Immature natural killer cell (primary cell): ENCODE measurements at regions not wholly inside any gene's neighbourhood (a gene's known extent, or its start where the extent isn't known, plus 50 kb on each side); places are given as distances from the start of the nearest gene placed in this dataset.

Experiments
- DNase-seq, 3 donors: peaks; one replicate each; pipeline ENCODE4 v3.0.0; 2022; ENCODE audit warnings: mixed read lengths in 1 of 3
- H3K27ac Mint-ChIP-seq, 6 donors: one replicate each; pipeline ENCODE4 v1.8.0; 2020; ENCODE audit warnings: mixed read lengths in 6 of 6, mild to moderate bottlenecking in 5 of 6, inconsistent platforms in 4 of 6, moderate library complexity in 3 of 6
- H3K27me3 Mint-ChIP-seq, 3 donors: one replicate each; pipeline ENCODE4 v1.8.0; 2020 to 2021; ENCODE audit warnings: low read depth in 3 of 3, mild to moderate bottlenecking in 3 of 3, mixed read lengths in 3 of 3, moderate library complexity in 3 of 3, inconsistent platforms in 1 of 3
- H3K36me3 Mint-ChIP-seq, 3 donors: one replicate each; pipeline ENCODE4 v1.8.0; 2020; ENCODE audit warnings: mixed read lengths in 3 of 3, inconsistent platforms in 2 of 3, mild to moderate bottlenecking in 2 of 3
- H3K4me1 Mint-ChIP-seq, 2 donors: one replicate each; pipeline ENCODE4 v1.8.0; 2020; ENCODE audit warnings: inconsistent platforms in 2 of 2, mild to moderate bottlenecking in 2 of 2, mixed read lengths in 2 of 2, moderate library complexity in 1 of 2
- H3K4me3 Mint-ChIP-seq, 5 donors: one replicate each; pipeline ENCODE4 v1.8.0; 2020; ENCODE audit warnings: mild to moderate bottlenecking in 5 of 5, mixed read lengths in 5 of 5, inconsistent platforms in 3 of 5, moderate library complexity in 3 of 5
- H3K9me3 Mint-ChIP-seq, 6 donors: one replicate each; pipeline ENCODE4 v1.8.0; 2020; ENCODE audit warnings: mild to moderate bottlenecking in 6 of 6, mixed read lengths in 6 of 6, inconsistent platforms in 4 of 6, moderate library complexity in 3 of 6

DNA sequence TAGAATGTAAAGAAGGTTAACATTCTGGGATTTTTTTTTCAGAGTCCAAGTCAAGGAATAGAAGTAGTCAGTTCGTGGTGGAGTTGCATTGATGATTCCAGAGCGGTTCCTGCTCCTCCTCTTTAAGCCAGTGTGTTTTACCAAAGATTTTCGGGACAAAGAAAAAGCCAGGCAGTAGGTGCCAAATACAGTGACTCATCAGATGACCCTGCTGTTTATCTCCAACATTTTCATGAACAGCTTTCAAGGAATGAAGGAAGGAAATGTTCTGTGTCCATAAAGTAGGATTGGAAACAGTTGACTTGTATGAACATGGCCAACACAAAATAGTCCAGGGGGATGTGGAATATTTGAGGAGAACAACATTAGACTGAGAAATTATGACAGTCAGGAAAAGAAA is 142.4 kb upstream of the TMC3 start:
- no peak overlapping the region for H3K4me3 Mint-ChIP-seq
- DNase-seq: no peak
- no peaks in the 10 kb centered on the region for H3K36me3 Mint-ChIP-seq
- H3K4me1 Mint-ChIP-seq: no peaks in the 10 kb centered on the region
- H3K9me3 Mint-ChIP-seq: no peaks in the 10 kb centered on the region
- H3K27me3 Mint-ChIP-seq: peaks cover 0 to 3% (median 3%) of the 10 kb centered on the region in 3 donors
- no peak overlapping the region for H3K27ac Mint-ChIP-seq

DNA sequence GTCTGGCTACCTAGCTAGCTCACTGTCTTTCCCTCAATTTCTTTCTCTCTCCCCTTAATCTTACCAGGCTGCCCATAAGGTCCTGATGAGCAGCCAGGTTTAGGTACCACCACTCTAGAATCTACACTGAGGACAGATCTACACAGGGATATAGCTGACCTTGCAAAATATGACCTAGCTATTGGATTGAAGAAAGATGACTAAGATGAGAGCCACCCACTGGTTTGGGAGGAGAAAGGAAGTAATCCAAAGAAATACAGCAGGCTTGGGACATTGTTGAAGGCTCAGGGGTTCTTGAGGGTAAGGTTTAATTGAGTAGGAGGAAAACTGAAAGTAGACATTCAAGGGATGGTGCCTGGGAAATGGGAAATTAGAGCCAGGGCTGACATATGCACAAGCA is 142.0 kb upstream of the TMC3 start:
- no peak overlapping the region for H3K4me3 Mint-ChIP-seq
- no peak for DNase-seq
- no peaks in the 10 kb centered on the region for H3K36me3 Mint-ChIP-seq
- H3K27me3 Mint-ChIP-seq: peaks cover 0 to 3% (median 3%) of the 10 kb centered on the region in 3 donors
- no peak overlapping the region for H3K27ac Mint-ChIP-seq
- no peaks in the 10 kb centered on the region for H3K9me3 Mint-ChIP-seq
- no peaks in the 10 kb centered on the region for H3K4me1 Mint-ChIP-seq

DNA sequence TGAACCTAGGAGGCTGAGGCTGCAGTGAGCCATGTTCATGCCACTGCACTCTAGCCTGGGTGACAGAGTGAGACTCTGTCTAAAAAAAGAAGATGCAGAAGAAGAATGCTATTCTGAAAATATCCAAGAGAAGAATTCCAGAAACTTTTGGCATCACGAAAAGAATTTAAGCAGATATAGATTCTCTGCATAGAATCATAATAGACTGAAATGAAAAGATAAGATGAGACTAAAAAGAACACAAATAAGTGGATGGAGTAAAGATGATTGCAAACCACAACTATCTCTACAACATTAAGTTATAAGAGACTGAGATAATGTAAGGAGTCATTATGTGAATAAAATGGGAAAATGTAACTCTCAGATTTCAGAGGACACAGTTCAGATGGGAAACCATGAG is 140.7 kb upstream of the TMC3 start:
- Mint-ChIP-seq H3K36me3 (no peaks in the 10 kb centered on the region), H3K27ac (no peak overlapping the region), H3K4me1 (no peaks in the 10 kb centered on the region), H3K4me3 (no peak overlapping the region), H3K9me3 (no peaks in the 10 kb centered on the region), H3K27me3 (peaks cover 0 to 3% (median 3%) of the 10 kb centered on the region in 3 donors)
- no peak for DNase-seq

DNA sequence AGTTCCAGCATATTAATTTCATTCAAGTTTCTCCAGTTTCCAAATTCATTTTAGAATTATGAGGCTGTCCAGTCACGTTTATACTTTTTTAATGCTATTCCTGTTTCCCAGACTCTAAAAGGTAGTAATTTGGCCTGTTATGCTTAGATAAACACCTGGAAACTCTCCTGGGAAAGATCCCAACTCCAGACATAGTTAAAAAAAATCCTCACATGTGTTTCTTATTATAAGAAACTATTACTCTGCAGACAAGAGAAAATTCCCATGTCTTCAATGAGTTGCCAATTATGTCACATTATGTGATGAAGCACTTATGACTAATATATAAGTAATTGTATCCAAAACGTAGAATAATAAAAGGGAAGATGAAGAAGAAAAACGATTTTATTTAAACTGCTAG is 137.1 kb upstream of the TMC3 start:
- no peaks in the 10 kb centered on the region for H3K4me1 Mint-ChIP-seq
- no peak for DNase-seq
- no peaks in the 10 kb centered on the region for H3K36me3 Mint-ChIP-seq
- no peak overlapping the region for H3K27ac Mint-ChIP-seq
- H3K9me3 Mint-ChIP-seq: no peaks in the 10 kb centered on the region
- H3K4me3 Mint-ChIP-seq: no peak overlapping the region
- H3K27me3 Mint-ChIP-seq: peaks cover 0 to 4% (median 2%) of the 10 kb centered on the region in 3 donors

DNA sequence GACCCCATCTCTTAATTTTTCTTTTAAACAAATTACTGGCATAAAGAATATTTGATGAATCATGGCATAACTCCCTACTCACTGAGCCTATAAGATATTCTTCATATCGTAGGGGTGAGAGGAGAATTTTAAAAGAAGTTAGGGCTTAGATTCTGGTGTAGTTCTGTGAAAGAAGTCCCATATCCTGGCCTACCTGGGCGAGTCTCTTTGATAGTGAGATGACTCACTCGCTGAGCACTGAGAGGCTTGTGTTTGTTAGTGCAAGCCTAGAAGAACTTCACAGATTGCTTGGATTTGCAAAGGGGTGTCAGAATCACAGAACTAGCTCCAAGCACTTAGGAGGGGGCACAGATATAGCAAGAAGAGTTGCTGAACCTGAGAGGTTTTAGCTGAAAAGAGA is 133.8 kb upstream of the TMC3 start:
- H3K27ac Mint-ChIP-seq: no peak overlapping the region
- H3K36me3 Mint-ChIP-seq: no peaks in the 10 kb centered on the region
- H3K9me3 Mint-ChIP-seq: no peaks in the 10 kb centered on the region
- DNase-seq: no peak
- H3K27me3 Mint-ChIP-seq: peaks cover 0 to 4% (median 0%) of the 10 kb centered on the region in 3 donors
- H3K4me3 Mint-ChIP-seq: no peak overlapping the region
- no peaks in the 10 kb centered on the region for H3K4me1 Mint-ChIP-seq

DNA sequence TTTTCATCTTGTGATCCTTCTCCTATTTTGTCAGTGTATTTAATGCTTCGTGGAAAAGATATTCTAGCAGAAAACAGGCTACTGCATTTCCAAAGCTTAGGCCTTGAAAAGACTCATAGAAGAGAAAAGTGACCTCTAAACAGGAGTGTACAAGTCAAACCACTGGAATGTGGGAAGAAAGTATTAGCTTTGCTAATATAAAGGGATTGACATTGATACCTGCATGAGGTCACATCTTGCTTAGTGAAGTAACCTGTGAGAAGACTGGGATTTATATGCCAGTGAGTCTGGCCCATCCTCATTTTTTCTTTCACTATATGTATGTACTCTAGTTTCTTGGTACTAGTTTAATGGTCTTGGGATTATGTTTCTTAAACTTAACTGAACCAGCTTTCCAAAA is 132.9 kb upstream of the TMC3 start:
- Mint-ChIP-seq H3K4me1 (no peaks in the 10 kb centered on the region), H3K36me3 (no peaks in the 10 kb centered on the region), H3K27me3 (peaks cover 0 to 4% (median 3%) of the 10 kb centered on the region in 3 donors), H3K27ac (no peak overlapping the region), H3K4me3 (no peak overlapping the region), H3K9me3 (no peaks in the 10 kb centered on the region)
- DNase-seq: no peak

DNA sequence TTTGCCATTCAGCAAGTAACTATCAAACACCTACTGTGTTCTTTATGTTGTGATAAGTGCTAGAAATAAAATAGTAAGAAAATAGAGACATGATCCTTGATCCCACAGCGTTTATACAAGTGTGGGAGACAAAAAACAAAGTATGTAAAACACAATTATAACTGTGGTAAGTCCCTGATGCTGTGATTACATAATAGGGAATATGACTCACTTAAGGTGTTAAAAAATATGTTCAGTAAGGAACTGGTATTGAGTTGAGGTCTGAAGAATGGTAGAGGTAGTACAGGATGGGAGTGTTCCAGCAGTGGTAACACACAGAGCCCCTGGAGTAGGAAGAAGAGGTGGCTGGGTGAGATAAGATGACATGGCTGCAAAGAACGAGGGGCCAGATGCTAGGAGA is 132.1 kb upstream of the TMC3 start:
- Mint-ChIP-seq H3K27ac (no peak overlapping the region), H3K4me1 (no peaks in the 10 kb centered on the region), H3K4me3 (no peak overlapping the region), H3K36me3 (no peaks in the 10 kb centered on the region), H3K27me3 (peaks cover 0 to 4% (median 3%) of the 10 kb centered on the region in 3 donors), H3K9me3 (no peaks in the 10 kb centered on the region)
- DNase-seq: no peak

DNA sequence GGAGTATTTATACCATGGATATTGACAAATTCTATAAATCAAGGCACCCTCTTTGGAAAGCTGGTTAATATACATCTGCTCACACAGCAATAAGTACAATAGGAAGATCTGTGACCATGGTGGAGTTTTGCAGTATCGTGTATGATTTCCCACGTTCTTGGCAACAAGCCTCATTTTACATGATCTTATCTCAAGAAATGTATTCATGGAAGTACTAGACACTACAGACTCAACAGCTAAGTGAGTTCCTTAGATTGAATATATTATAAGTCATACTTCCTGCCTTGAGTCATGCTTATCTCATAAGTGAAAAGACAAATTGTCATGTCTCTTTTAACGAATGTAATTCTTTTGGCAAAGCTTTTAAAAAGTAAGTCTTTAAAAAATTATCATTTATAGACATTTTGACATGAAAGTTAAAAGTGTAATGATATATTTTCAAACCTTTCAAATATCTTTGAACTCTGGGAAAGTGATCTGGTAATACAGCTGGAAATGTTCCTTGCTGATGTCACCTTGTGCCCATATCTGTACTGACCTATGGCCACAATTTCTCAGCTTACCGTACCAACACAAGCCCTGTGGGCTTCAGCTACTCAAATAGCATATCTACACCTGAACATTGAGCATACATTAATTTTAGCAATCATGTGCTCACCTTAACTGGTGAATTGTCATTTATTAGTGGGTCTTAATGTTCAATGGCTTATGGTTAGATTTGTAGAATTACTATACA is 130.3 kb upstream of the TMC3 start:
- Mint-ChIP-seq H3K4me3 (no peak overlapping the region), H3K9me3 (no peaks in the 10 kb centered on the region), H3K27me3 (peaks cover 2 to 5% (median 4%) of the 10 kb centered on the region in 3 donors), H3K27ac (no peak overlapping the region), H3K4me1 (no peaks in the 10 kb centered on the region), H3K36me3 (no peaks in the 10 kb centered on the region)
- no peak for DNase-seq

DNA sequence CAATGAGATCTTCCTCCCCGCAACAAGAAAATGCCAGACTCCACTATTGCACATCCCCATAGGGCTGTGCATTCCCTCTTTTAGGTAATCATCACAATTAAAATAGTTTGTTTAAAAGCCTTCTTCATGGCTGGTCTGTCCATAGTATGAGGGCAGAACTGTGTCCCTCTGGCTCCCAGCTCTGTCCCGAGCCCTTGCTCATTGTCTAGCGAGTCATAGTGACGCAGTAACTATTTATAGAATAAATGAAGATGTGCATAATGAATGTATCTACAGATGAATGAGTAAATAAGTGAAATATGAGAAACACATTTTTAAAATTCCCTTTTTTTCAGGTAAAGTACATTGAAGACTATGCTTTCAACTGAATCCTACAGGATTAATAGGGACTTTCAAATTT is 128.4 kb upstream of the TMC3 start:
- no peak overlapping the region for H3K27ac Mint-ChIP-seq
- H3K9me3 Mint-ChIP-seq: no peaks in the 10 kb centered on the region
- no peak overlapping the region for H3K4me3 Mint-ChIP-seq
- no peaks in the 10 kb centered on the region for H3K36me3 Mint-ChIP-seq
- H3K27me3 Mint-ChIP-seq: peaks cover 2 to 5% (median 3%) of the 10 kb centered on the region in 3 donors
- no peaks in the 10 kb centered on the region for H3K4me1 Mint-ChIP-seq
- DNase-seq: no peak

DNA sequence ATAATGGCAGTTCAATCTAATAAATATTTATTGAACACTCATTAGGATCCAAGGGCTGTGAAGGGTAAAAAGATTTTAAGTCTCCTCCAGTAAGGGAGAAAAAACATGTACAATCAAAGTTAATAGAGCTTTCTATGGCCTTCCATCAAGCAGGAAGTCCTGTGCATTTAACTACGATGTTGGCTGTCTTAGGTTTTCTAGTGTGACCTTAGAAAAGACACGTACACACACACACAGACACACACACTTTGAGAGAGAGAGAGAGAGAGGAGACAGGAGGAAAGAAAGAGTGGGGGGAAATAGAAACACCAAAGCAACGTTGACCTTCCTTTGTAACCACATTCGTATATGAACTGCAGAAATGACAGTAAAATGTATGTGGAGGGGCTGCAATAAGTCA is 126.1 kb upstream of the TMC3 start:
- Mint-ChIP-seq H3K4me1 (no peaks in the 10 kb centered on the region), H3K36me3 (no peaks in the 10 kb centered on the region), H3K27ac (no peak overlapping the region), H3K27me3 (peaks cover 2 to 5% (median 3%) of the 10 kb centered on the region in 3 donors), H3K9me3 (no peaks in the 10 kb centered on the region), H3K4me3 (no peak overlapping the region)
- DNase-seq: no peak

DNA sequence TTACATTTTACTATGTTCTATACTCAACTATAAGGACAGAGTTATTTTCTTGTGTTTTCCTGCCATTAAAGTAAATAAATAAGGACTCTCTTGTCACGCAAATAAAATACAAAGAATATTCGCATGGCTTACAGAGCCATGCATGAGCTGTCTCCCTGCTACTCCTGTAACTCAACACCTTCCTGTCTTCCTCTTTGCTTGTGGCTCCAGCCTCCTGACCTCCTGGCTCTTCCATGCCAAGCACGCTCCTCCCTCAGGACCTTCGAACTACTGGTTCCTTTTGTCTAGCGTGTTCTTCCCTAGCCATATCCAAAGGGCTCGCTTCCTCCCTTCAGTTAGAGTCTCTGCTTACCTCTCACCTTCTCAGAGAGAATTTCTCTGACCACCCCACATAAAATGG is 124.3 kb upstream of the TMC3 start:
- H3K27ac Mint-ChIP-seq: no peak overlapping the region
- H3K36me3 Mint-ChIP-seq: no peaks in the 10 kb centered on the region
- H3K27me3 Mint-ChIP-seq: peaks cover 3 to 5% (median 5%) of the 10 kb centered on the region in 3 donors
- DNase-seq: no peak
- H3K4me1 Mint-ChIP-seq: no peaks in the 10 kb centered on the region
- H3K9me3 Mint-ChIP-seq: no peaks in the 10 kb centered on the region
- H3K4me3 Mint-ChIP-seq: no peak overlapping the region

DNA sequence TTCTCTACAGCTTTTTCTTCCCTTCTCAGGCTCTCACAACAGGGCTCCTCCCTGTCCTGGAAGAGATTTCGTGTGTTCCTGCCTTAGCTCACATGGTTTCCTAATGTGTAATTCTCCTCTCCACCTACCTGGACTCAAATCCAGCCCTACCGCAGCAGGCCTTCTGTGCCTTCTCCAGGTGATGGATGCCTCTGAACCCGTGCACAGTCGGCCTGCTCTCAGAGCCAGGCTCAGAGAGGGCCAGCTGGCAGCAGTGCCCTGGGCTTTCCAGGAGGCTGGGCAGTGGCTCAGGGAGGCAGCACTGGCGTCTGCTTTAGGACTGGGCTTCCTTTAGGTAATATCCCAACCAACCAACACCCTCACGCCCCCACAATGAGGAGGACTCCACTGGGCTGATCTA is 123.2 kb upstream of the TMC3 start:
- Mint-ChIP-seq H3K4me3 (no peak overlapping the region), H3K9me3 (no peaks in the 10 kb centered on the region), H3K27ac (no peak overlapping the region), H3K4me1 (no peaks in the 10 kb centered on the region), H3K36me3 (no peaks in the 10 kb centered on the region), H3K27me3 (peaks cover 3 to 5% (median 3%) of the 10 kb centered on the region in 3 donors)
- no peak for DNase-seq

DNA sequence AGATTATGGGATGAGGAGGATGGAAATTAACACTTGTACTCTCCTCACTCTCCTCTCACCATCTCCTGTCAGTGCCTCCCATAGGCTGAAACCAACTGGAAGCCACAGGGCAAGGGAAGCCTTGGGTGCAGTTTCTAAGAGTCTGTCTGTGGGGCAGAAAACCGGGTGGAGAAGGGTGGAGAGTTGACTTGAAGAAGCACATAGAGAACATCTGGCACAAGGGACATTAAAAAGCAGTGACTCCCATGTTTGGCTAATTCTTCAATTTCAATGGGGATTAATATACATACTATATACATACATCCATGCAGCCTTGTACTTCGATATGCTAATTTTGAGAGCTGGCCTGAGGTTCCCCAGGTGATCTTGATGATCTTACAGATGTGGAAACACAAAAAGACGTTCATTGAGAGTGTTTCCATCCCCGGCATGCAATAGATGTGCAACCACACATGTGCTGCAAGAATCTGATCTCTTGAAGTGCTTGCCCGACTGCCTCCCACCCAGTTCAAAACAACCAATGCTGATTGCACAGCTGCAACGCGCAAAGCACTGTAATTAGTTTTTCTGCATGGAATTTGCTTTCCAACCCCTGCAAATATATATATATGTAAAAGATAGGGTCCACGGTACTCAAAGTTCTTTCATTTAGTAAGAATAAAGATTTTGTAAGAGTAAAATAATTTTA is 121.9 kb upstream of the TMC3 start:
- H3K4me1 Mint-ChIP-seq: no peaks in the 10 kb centered on the region
- H3K4me3 Mint-ChIP-seq: no peak overlapping the region
- H3K27me3 Mint-ChIP-seq: peaks cover under 1 to 4% (median 3%) of the 10 kb centered on the region in 3 donors
- no peaks in the 10 kb centered on the region for H3K9me3 Mint-ChIP-seq
- DNase-seq: no peak
- no peak overlapping the region for H3K27ac Mint-ChIP-seq
- H3K36me3 Mint-ChIP-seq: no peaks in the 10 kb centered on the region

DNA sequence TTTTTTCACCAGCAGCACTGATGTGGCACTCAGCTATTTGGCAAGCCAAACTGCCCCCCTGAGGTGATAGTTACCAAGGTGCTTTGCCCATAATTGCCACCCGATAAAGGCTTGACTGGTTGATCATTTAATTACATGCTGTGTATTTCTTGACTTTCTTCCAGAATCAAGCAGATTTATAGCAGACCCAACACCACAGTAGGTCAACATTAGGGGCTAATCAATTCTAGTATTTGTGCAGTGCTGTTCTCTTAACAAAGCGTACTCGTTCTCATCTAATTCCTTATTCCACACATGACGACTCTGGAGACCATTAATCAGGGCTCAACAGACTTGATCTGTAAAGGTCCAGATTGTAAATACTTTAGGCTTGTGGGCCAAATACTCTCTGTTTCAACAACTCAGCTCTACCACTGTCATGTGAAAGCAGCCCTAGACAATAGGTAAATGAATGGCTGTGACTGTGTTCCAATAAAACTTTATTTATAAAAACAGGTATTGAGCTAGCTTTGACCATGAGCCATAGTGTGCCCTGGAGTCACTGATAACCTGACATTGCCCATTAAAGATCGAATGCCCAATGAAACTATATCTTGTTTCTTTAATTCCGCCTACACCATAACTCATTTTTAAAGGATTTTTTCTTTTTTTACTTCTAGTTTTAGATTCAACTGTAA is 119.1 kb upstream of the TMC3 start:
- Mint-ChIP-seq H3K4me3 (no peak overlapping the region), H3K4me1 (no peaks in the 10 kb centered on the region), H3K36me3 (no peaks in the 10 kb centered on the region), H3K27ac (no peak overlapping the region), H3K27me3 (peaks cover 1 to 4% (median 2%) of the 10 kb centered on the region in 3 donors), H3K9me3 (no peaks in the 10 kb centered on the region)
- DNase-seq: no peak
